HG03558 (cell line): ENCODE measurements at regions not wholly inside any gene's neighbourhood (a gene's known extent, or its start where the extent isn't known, plus 50 kb on each side); places are given as distances from the start of the nearest gene placed in this dataset.
"Not testable (repeated sequence)": the region's sequence is repeated elsewhere in the genome, so short reads cannot be mapped to it uniquely, and the experiment has no call there.

Source experiments
- ATAC-seq: cut with Tn5 transposase; IDR thresholded peaks from one replicate; pipeline ENCODE4 v1.9.1; 2021; ENCODE audit warnings: moderate number of reproducible peaks; ENCODE audit not compliant: unreplicated experiment; ENCODE audit errors: extremely low read depth

- no peak for ATAC-seq
Measured at GRCh38 chr11:98600103-98600502, 420.6 kb upstream of the CNTN5 start.

GRCh38 chr11:98600786-98601773 is 419.7 kb upstream of the CNTN5 start:
- ATAC-seq, result no peak

- ATAC-seq, result no peak
Measured at GRCh38 chr11:98616098-98616655, 404.6 kb upstream of the CNTN5 start.

GRCh38 chr11:98621767-98622166 is 399.0 kb upstream of the CNTN5 start:
- ATAC-seq, result no peak

- no peak for ATAC-seq
Measured at GRCh38 chr11:98625526-98625925, 395.2 kb upstream of the CNTN5 start.

- ATAC-seq, result no peak
Measured at GRCh38 chr11:98630736-98631135, 390.0 kb upstream of the CNTN5 start.

- ATAC-seq, result no peak
Measured at GRCh38 chr11:98657711-98658110, 363.0 kb upstream of the CNTN5 start.

- no peak for ATAC-seq
Measured at GRCh38 chr11:98659431-98659830, 361.3 kb upstream of the CNTN5 start.

GRCh38 chr11:98674390-98674789 is 346.4 kb upstream of the CNTN5 start:
- no peak for ATAC-seq

- no peak for ATAC-seq
Measured at GRCh38 chr11:98679673-98680072, 341.1 kb upstream of the CNTN5 start.

- ATAC-seq, result no peak
Measured at GRCh38 chr11:98701541-98701940, 319.2 kb upstream of the CNTN5 start.

- ATAC-seq, result no peak
Measured at GRCh38 chr11:98703779-98704556, 316.8 kb upstream of the CNTN5 start.

- ATAC-seq, result no peak
Measured at GRCh38 chr11:98710026-98710425, 310.7 kb upstream of the CNTN5 start.

- no peak for ATAC-seq
Measured at GRCh38 chr11:98710986-98711385, 309.8 kb upstream of the CNTN5 start.

- ATAC-seq, result no peak
Measured at GRCh38 chr11:98720951-98721350, 299.8 kb upstream of the CNTN5 start.

- no peak for ATAC-seq
Measured at GRCh38 chr11:98725471-98725870, 295.3 kb upstream of the CNTN5 start.

- no peak for ATAC-seq
Measured at GRCh38 chr11:98728421-98728820, 292.3 kb upstream of the CNTN5 start.

GRCh38 chr11:98729118-98729517 is 291.6 kb upstream of the CNTN5 start:
- ATAC-seq, result no peak

- ATAC-seq, result no peak
Measured at GRCh38 chr11:98732947-98733346, 287.8 kb upstream of the CNTN5 start.

- not testable (repeated sequence) for ATAC-seq
Measured at GRCh38 chr11:98733378-98733777, 287.4 kb upstream of the CNTN5 start.

- no peak for ATAC-seq
Measured at GRCh38 chr11:98734686-98735085, 286.1 kb upstream of the CNTN5 start.
